ENCODE measurements at regions not wholly inside any gene's neighbourhood (a gene's known extent, or its start where the extent isn't known, plus 50 kb on each side); places are given as distances from the start of the nearest gene placed in this dataset.

DNA sequence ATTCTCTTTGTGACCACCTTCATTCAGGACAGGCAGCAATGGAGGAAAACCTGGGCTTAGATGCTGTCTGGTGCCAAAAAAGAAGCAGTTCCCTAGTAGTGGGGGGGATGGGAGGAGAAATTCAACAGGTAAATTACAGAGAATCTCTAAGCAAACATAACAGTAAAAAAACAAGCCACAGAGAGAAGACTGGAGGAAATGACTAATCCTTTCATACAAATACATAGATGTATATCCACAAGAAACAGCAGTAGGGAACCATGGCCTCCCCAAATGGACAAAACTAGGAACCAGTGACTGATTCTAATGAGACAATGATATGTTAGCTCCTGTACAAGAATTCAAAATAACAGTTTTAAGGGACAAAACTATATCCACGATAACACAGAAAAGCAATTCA is 513.0 kb downstream of the NAV3 start:
- no peaks in the 10 kb centered on the region for H3K9me3 ChIP-seq (ENCODE audit: low read depth)
- DNase-seq (ENCODE audit: low spot score), result no peak
- no peaks in the 10 kb centered on the region for H4K20me1 ChIP-seq (ENCODE audit: insufficient read depth, poor library complexity, severe bottlenecking)
- no peak overlapping the region for H3K4me3 ChIP-seq
- H3K4me2 ChIP-seq, result no peak overlapping the region
- WGBS (ENCODE audit: low lambda C conversion rate, missing lambda C conversion rate), result 92% methylated on average over 1 of the region's 1 CpG
- H3K4me1 ChIP-seq (ENCODE audit: insufficient read depth), result no peaks in the 10 kb centered on the region
- TF ChIP-seq CTCF (IDR thresholded peaks at IDR 0.05; ENCODE audit: poor library complexity) (no peak), EZH2 (IDR thresholded peaks at IDR 0.05; ENCODE audit: borderline replicate concordance) (no peak), EZH2phosphoT487 (IDR thresholded peaks at IDR 0.05; ENCODE audit: low read depth, severe bottlenecking, unreplicated experiment) (no peak)
- H3K27ac ChIP-seq, result no peak overlapping the region
- no peaks in the 10 kb centered on the region for H3K79me2 ChIP-seq
- no peaks in the 10 kb centered on the region for H3K27me3 ChIP-seq
- H3K36me3 ChIP-seq (replicated peaks; ENCODE audit: insufficient read depth, low read depth), result no peaks in the 10 kb centered on the region
- no peak overlapping the region for H2AFZ ChIP-seq
- no peaks in the 10 kb centered on the region for H3K9me2 ChIP-seq (replicated peaks; ENCODE audit: insufficient read depth)

- WGBS (ENCODE audit: low lambda C conversion rate, missing lambda C conversion rate), result 77% methylated on average over 1 of the region's 1 CpG
- H3K79me2 ChIP-seq, result no peaks in the 10 kb centered on the region
- no peak overlapping the region for H3K27ac ChIP-seq
- H3K4me1 ChIP-seq (ENCODE audit: insufficient read depth), result no peaks in the 10 kb centered on the region
- no peak overlapping the region for H3K4me3 ChIP-seq
- H3K27me3 ChIP-seq, result no peaks in the 10 kb centered on the region
- no peak for TF ChIP-seq EZH2 (IDR thresholded peaks at IDR 0.05; ENCODE audit: borderline replicate concordance)
- no peak for TF ChIP-seq CTCF (IDR thresholded peaks at IDR 0.05; ENCODE audit: poor library complexity)
- TF ChIP-seq EZH2phosphoT487 (IDR thresholded peaks at IDR 0.05; ENCODE audit: low read depth, severe bottlenecking, unreplicated experiment), result no peak
- no peak overlapping the region for H3K4me2 ChIP-seq
- no peak overlapping the region for H2AFZ ChIP-seq
- H3K36me3 ChIP-seq (replicated peaks; ENCODE audit: insufficient read depth, low read depth), result no peaks in the 10 kb centered on the region
- no peaks in the 10 kb centered on the region for H3K9me2 ChIP-seq (replicated peaks; ENCODE audit: insufficient read depth)
- no peak for DNase-seq (ENCODE audit: low spot score)
- no peaks in the 10 kb centered on the region for H3K9me3 ChIP-seq (ENCODE audit: low read depth)
- no peaks in the 10 kb centered on the region for H4K20me1 ChIP-seq (ENCODE audit: insufficient read depth, poor library complexity, severe bottlenecking)
Measured at GRCh38 chr12:78359520-78359919, 505.1 kb upstream of the SYT1 start.

GRCh38 chr12:78361683-78362082 is 502.9 kb upstream of the SYT1 start:
- no peaks in the 10 kb centered on the region for H3K4me1 ChIP-seq (ENCODE audit: insufficient read depth)
- no peak for TF ChIP-seq CTCF (IDR thresholded peaks at IDR 0.05; ENCODE audit: poor library complexity)
- TF ChIP-seq EZH2 (IDR thresholded peaks at IDR 0.05; ENCODE audit: borderline replicate concordance), result no peak
- TF ChIP-seq EZH2phosphoT487 (IDR thresholded peaks at IDR 0.05; ENCODE audit: low read depth, severe bottlenecking, unreplicated experiment), result no peak
- no peaks in the 10 kb centered on the region for H3K79me2 ChIP-seq
- no peaks in the 10 kb centered on the region for H3K27me3 ChIP-seq
- no peak overlapping the region for H2AFZ ChIP-seq
- H3K9me3 ChIP-seq (ENCODE audit: low read depth), result no peaks in the 10 kb centered on the region
- DNase-seq (ENCODE audit: low spot score), result no peak
- H3K4me3 ChIP-seq, result no peak overlapping the region
- WGBS (ENCODE audit: low lambda C conversion rate, missing lambda C conversion rate), result 83% methylated on average over 4 of the region's 4 CpGs
- no peaks in the 10 kb centered on the region for H3K9me2 ChIP-seq (replicated peaks; ENCODE audit: insufficient read depth)
- H4K20me1 ChIP-seq (ENCODE audit: insufficient read depth, poor library complexity, severe bottlenecking), result no peaks in the 10 kb centered on the region
- H3K27ac ChIP-seq, result no peak overlapping the region
- H3K36me3 ChIP-seq (replicated peaks; ENCODE audit: insufficient read depth, low read depth), result no peaks in the 10 kb centered on the region
- H3K4me2 ChIP-seq, result no peak overlapping the region

DNA sequence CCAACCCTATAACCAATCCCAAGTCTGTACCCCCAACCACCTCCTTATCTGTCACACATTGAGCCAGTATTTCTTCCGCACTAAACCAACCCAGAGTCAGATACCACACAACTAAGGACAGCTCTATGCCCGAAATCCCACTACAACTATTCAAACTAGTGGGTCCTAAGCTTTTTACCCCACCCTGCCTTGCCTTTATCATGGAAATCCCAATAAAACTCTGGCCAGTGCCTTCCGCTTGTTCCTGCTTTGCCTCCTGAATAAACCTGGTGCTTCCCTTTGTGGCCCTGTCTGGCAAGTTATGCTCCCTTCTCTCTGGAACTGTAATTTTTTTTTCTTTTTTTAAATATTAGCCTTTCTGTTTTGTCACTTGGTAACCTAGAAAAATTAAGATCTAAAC is 493.3 kb upstream of the SYT1 start:
- no peak overlapping the region for H2AFZ ChIP-seq
- H3K4me3 ChIP-seq, result no peak overlapping the region
- no peak overlapping the region for H3K27ac ChIP-seq
- no peaks in the 10 kb centered on the region for H3K36me3 ChIP-seq (replicated peaks; ENCODE audit: insufficient read depth, low read depth)
- H3K27me3 ChIP-seq, result no peaks in the 10 kb centered on the region
- no peak for DNase-seq (ENCODE audit: low spot score)
- H4K20me1 ChIP-seq (ENCODE audit: insufficient read depth, poor library complexity, severe bottlenecking), result no peaks in the 10 kb centered on the region
- H3K4me1 ChIP-seq (ENCODE audit: insufficient read depth), result no peaks in the 10 kb centered on the region
- no peaks in the 10 kb centered on the region for H3K9me2 ChIP-seq (replicated peaks; ENCODE audit: insufficient read depth)
- TF ChIP-seq EZH2phosphoT487 (IDR thresholded peaks at IDR 0.05; ENCODE audit: low read depth, severe bottlenecking, unreplicated experiment), result no peak
- TF ChIP-seq EZH2 (IDR thresholded peaks at IDR 0.05; ENCODE audit: borderline replicate concordance), result no peak
- no peak for TF ChIP-seq CTCF (IDR thresholded peaks at IDR 0.05; ENCODE audit: poor library complexity)
- no peak overlapping the region for H3K4me2 ChIP-seq
- no peaks in the 10 kb centered on the region for H3K9me3 ChIP-seq (ENCODE audit: low read depth)
- WGBS (ENCODE audit: low lambda C conversion rate, missing lambda C conversion rate), result 85% methylated on average over 3 of the region's 3 CpGs
- no peaks in the 10 kb centered on the region for H3K79me2 ChIP-seq

Data from hepatocyte (in vitro differentiated cells).